Tibial nerve (tissue), 4 donors: ENCODE measurements at regions not wholly inside any gene's neighbourhood (a gene's known extent, or its start where the extent isn't known, plus 50 kb on each side); places are given as distances from the start of the nearest gene placed in this dataset.

Experiments
- DNase-seq, 2 donors: peaks; one replicate each; pipeline ENCODE4 v3.0.0-alpha.2; 2019; ENCODE audit warnings: low spot score in 2 of 2
- H3K27ac ChIP-seq, 4 donors: fragments of 200-600 bp; sonication (generic) in 3 of 4; one replicate each; pipeline ENCODE4 v1.5.1; 2017 to 2019; ENCODE audit warnings: mild to moderate bottlenecking in 1 of 4
- H3K27me3 ChIP-seq, 2 donors: fragments of 200-600 bp; sonication (generic) in 1 of 2; one replicate each; pipeline versions ENCODE4 v1.5.1 to v1.6.0; 2017 to 2019
- H3K36me3 ChIP-seq, 3 donors: fragments of 200-600 bp; sonication (generic); one replicate each; pipeline ENCODE4 v1.5.1; 2018 to 2019
- H3K4me1 ChIP-seq, 4 donors: fragments of 200-600 bp; sonication (generic) in 3 of 4; one replicate each; pipeline ENCODE4 v1.5.1; 2017 to 2019
- H3K4me3 ChIP-seq, 4 donors: fragments of 200-600 bp; sonication (generic) in 3 of 4; one replicate each; pipeline ENCODE4 v1.5.1; 2017 to 2019; ENCODE audit warnings: mild to moderate bottlenecking in 1 of 4, moderate library complexity in 1 of 4
- H3K9me3 ChIP-seq, 4 donors: fragments of 200-600 bp; sonication (generic) in 3 of 4; one replicate each; pipeline ENCODE4 v1.5.1; 2017 to 2019
- EP300 ChIP-seq, 2 donors: sonication (generic); formaldehyde crosslinking; IDR thresholded peaks; one replicate each; pipeline ENCODE4 v1.6.1; 2017; ENCODE audit warnings: antibody characterized with exemption in 2 of 2, mild to moderate bottlenecking in 1 of 2
- POLR2A ChIP-seq, 2 donors: fragments of 450-650 bp; IDR thresholded peaks; one replicate each; pipeline ENCODE4 v1.6.1; 2017; ENCODE audit warnings: antibody characterized with exemption in 2 of 2, mild to moderate bottlenecking in 2 of 2, moderate library complexity in 2 of 2
- whole genome bisulfite sequencing, 2 donors: methylation state at CpG; one replicate each; pipeline ENCODE4 v1.1.5; 2018; 5-methylcytosine and 5-hydroxymethylcytosine counted together
- TF ChIP-seq, protein P1 (sequence below), 5 experiments: fragments of 200-600 bp in 3 of 5; fragments of 450-650 bp in 2 of 5; sonication (generic) in 3 of 5; IDR thresholded peaks; one replicate each; pipeline ENCODE4 v1.5.1; 2016 to 2019; ENCODE audit warnings: antibody characterized with exemption in 5 of 5, mild to moderate bottlenecking in 3 of 5, moderate library complexity in 2 of 5

- no peaks in the 10 kb centered on the region for H3K9me3 ChIP-seq
- H3K27me3 ChIP-seq: no peaks in the 10 kb centered on the region
- no peaks in the 10 kb centered on the region for H3K36me3 ChIP-seq
- 70% methylated on average over 14 of the region's 14 CpGs for WGBS, 2 donors
- peak overlapping the region in 2 of 4 donors; percentile 0 to 35 for H3K4me3 ChIP-seq
- H3K27ac ChIP-seq: peak overlapping the region; percentile 40 to 84 (median 78)
- peaks cover 3 to 45% (median 14%) of the 10 kb centered on the region in 4 donors for H3K4me1 ChIP-seq
- no peak for DNase-seq
- TF ChIP-seq EP300 (IDR thresholded peaks at IDR 0.05) (no peak), POLR2A (IDR thresholded peaks at IDR 0.05) (no peak)
- TF ChIP-seq, protein P1, sequence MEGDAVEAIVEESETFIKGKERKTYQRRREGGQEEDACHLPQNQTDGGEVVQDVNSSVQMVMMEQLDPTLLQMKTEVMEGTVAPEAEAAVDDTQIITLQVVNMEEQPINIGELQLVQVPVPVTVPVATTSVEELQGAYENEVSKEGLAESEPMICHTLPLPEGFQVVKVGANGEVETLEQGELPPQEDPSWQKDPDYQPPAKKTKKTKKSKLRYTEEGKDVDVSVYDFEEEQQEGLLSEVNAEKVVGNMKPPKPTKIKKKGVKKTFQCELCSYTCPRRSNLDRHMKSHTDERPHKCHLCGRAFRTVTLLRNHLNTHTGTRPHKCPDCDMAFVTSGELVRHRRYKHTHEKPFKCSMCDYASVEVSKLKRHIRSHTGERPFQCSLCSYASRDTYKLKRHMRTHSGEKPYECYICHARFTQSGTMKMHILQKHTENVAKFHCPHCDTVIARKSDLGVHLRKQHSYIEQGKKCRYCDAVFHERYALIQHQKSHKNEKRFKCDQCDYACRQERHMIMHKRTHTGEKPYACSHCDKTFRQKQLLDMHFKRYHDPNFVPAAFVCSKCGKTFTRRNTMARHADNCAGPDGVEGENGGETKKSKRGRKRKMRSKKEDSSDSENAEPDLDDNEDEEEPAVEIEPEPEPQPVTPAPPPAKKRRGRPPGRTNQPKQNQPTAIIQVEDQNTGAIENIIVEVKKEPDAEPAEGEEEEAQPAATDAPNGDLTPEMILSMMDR (IDR thresholded peaks at IDR 0.05): no peak
Observed at GRCh38 chr20:50378170-50379000, 131.8 kb upstream of the PTPN1 start.

- Histone ChIP-seq H3K4me1 (peaks cover 3 to 48% (median 14%) of the 10 kb centered on the region in 4 donors), H3K9me3 (no peaks in the 10 kb centered on the region), H3K27me3 (no peaks in the 10 kb centered on the region), H3K36me3 (no peaks in the 10 kb centered on the region), H3K27ac (peak overlapping the region; percentile 40 to 84 (median 78)), H3K4me3 (peak overlapping the region in 3 of 4 donors; percentile 0 to 35 (median 29))
- DNase-seq: peak; percentile 86 to 95
- WGBS, 2 donors: 27 to 29% methylated on average over 37 to 38 of the region's 38 CpGs
- peak; percentile 72 to 92 for TF ChIP-seq EP300 (IDR thresholded peaks at IDR 0.05)
- TF ChIP-seq POLR2A (IDR thresholded peaks at IDR 0.05): peak; percentile 32 to 61
- TF ChIP-seq, protein P1 (IDR thresholded peaks at IDR 0.05): peak in 1 of 5 experiments; percentile 28
Observed at GRCh38 chr20:50379049-50379990, 130.9 kb upstream of the PTPN1 start.

GRCh38 chr20:50379991-50380696, 130.0 kb upstream of the PTPN1 start:
- H3K4me3 ChIP-seq: no peak overlapping the region
- WGBS, 2 donors: 89 to 93% methylated on average over 16 of the region's 16 CpGs
- peaks cover 3 to 48% (median 14%) of the 10 kb centered on the region in 4 donors for H3K4me1 ChIP-seq
- TF ChIP-seq POLR2A (IDR thresholded peaks at IDR 0.05) (no peak), EP300 (IDR thresholded peaks at IDR 0.05) (no peak)
- TF ChIP-seq, protein P1 (IDR thresholded peaks at IDR 0.05): no peak
- H3K36me3 ChIP-seq: no peaks in the 10 kb centered on the region
- no peak for DNase-seq
- H3K27me3 ChIP-seq: no peaks in the 10 kb centered on the region
- peak overlapping the region; percentile 40 to 84 (median 78) for H3K27ac ChIP-seq
- H3K9me3 ChIP-seq: no peaks in the 10 kb centered on the region

GRCh38 chr20:50380697-50381040, 129.5 kb upstream of the PTPN1 start:
- TF ChIP-seq, protein P1 (IDR thresholded peaks at IDR 0.05): peak; percentile 17 to 56 (median 39)
- no peak for TF ChIP-seq POLR2A (IDR thresholded peaks at IDR 0.05)
- TF ChIP-seq EP300 (IDR thresholded peaks at IDR 0.05): peak in 1 of 2 donors; percentile 11
- Histone ChIP-seq H3K27ac (peak overlapping the region in 1 of 4 donors; percentile 80), H3K27me3 (no peaks in the 10 kb centered on the region), H3K4me3 (no peak overlapping the region), H3K36me3 (no peaks in the 10 kb centered on the region), H3K4me1 (peaks cover 3 to 48% (median 14%) of the 10 kb centered on the region in 4 donors), H3K9me3 (no peaks in the 10 kb centered on the region)
- 50% methylated on average over 5 of the region's 5 CpGs for WGBS, 2 donors
- no peak for DNase-seq
